Thyroid gland (tissue), 4 donors: ENCODE measurements at regions not wholly inside any gene's neighbourhood (a gene's known extent, or its start where the extent isn't known, plus 50 kb on each side); places are given as distances from the start of the nearest gene placed in this dataset.

Source experiments
- DNase-seq, 2 donors: peaks; one replicate each; pipeline ENCODE4 v3.0.0-alpha.2; 2019
- H3K27ac ChIP-seq, 3 donors: fragments of 200-600 bp; sonication (generic); 1 replicate in 2 of 3; 2 replicates in 1 of 3; pipeline ENCODE4 v1.5.1; 2016 to 2019; ENCODE audit warnings: mild to moderate bottlenecking in 1 of 3, moderate library complexity in 1 of 3
- H3K27me3 ChIP-seq: fragments of 200-600 bp; sonication (generic); one replicate; pipeline ENCODE4 v1.5.1; 2019
- H3K36me3 ChIP-seq, 2 donors: fragments of 200-600 bp; sonication (generic); one replicate each; pipeline ENCODE4 v1.5.1; 2016 to 2019
- H3K4me1 ChIP-seq, 2 donors: fragments of 200-600 bp; sonication (generic); one replicate each; pipeline ENCODE4 v1.5.1; 2017 to 2019
- H3K4me3 ChIP-seq, 3 donors: fragments of 200-600 bp; sonication (generic); replicated peaks in 1 of 3; 1 replicate in 2 of 3; 2 replicates in 1 of 3; pipeline ENCODE4 v1.5.1; 2016; ENCODE audit warnings: mild to moderate bottlenecking in 1 of 3
- H3K9me3 ChIP-seq: fragments of 200-600 bp; sonication (generic); one replicate; pipeline ENCODE4 v1.5.1; 2017
- POLR2A ChIP-seq, 2 donors: fragments of 450-650 bp; IDR thresholded peaks; one replicate each; pipeline ENCODE4 v1.6.1; 2017; ENCODE audit warnings: antibody characterized with exemption in 2 of 2, mild to moderate bottlenecking in 2 of 2, moderate library complexity in 1 of 2
- WGBS, 2 donors: methylation state at CpG; one replicate each; pipeline ENCODE4 v1.1.5; 2017; 5-methylcytosine and 5-hydroxymethylcytosine counted together
- intact Hi-C: fragments of 100-400 bp; cut with DNase I; formaldehyde crosslinking; loops from one replicate; pipeline ENCODE4 v1.15.1; 2023
- TF ChIP-seq, protein P1 (sequence below), 6 experiments: fragments of 200-600 bp in 3 of 6; fragments of 450-650 bp in 3 of 6; sonication (generic) in 3 of 6; IDR thresholded peaks; one replicate each; pipeline ENCODE4 v1.5.1; 2016 to 2019; ENCODE audit warnings: antibody characterized with exemption in 6 of 6, mild to moderate bottlenecking in 2 of 6, inconsistent platforms in 1 of 6, moderate library complexity in 1 of 6

DNA sequence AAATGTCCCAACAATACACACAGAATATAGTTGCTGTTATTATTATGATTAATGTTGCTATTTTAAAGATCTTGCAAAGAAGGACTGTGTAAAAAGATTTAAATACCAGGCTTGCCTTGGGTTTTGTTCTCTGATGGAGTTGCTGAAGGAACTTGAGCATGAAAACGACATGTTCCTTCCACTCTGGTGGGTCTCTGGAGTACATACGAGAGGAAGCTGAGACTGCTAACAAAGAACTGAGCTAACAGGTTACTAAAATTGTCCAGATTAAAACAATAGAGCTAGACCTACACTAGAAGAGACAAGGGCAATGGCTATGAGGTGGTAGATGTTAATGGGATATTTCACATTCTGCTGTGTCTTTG is 612.2 kb downstream of the TSN start:
- no peak for DNase-seq
- Histone ChIP-seq H3K4me1 (no peaks in the 10 kb centered on the region), H3K9me3 (no peaks in the 10 kb centered on the region), H3K27me3 (no peaks in the 10 kb centered on the region), H3K36me3 (no peaks in the 10 kb centered on the region), H3K4me3 (no peak overlapping the region), H3K27ac (no peak overlapping the region)
- intact Hi-C loops, result no loop called here
- no peak for TF ChIP-seq POLR2A (IDR thresholded peaks at IDR 0.05)
- TF ChIP-seq, protein P1, sequence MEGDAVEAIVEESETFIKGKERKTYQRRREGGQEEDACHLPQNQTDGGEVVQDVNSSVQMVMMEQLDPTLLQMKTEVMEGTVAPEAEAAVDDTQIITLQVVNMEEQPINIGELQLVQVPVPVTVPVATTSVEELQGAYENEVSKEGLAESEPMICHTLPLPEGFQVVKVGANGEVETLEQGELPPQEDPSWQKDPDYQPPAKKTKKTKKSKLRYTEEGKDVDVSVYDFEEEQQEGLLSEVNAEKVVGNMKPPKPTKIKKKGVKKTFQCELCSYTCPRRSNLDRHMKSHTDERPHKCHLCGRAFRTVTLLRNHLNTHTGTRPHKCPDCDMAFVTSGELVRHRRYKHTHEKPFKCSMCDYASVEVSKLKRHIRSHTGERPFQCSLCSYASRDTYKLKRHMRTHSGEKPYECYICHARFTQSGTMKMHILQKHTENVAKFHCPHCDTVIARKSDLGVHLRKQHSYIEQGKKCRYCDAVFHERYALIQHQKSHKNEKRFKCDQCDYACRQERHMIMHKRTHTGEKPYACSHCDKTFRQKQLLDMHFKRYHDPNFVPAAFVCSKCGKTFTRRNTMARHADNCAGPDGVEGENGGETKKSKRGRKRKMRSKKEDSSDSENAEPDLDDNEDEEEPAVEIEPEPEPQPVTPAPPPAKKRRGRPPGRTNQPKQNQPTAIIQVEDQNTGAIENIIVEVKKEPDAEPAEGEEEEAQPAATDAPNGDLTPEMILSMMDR (IDR thresholded peaks at IDR 0.05), result no peak
- 55% methylated on average over 2 of the region's 2 CpGs for WGBS, 2 donors

DNA sequence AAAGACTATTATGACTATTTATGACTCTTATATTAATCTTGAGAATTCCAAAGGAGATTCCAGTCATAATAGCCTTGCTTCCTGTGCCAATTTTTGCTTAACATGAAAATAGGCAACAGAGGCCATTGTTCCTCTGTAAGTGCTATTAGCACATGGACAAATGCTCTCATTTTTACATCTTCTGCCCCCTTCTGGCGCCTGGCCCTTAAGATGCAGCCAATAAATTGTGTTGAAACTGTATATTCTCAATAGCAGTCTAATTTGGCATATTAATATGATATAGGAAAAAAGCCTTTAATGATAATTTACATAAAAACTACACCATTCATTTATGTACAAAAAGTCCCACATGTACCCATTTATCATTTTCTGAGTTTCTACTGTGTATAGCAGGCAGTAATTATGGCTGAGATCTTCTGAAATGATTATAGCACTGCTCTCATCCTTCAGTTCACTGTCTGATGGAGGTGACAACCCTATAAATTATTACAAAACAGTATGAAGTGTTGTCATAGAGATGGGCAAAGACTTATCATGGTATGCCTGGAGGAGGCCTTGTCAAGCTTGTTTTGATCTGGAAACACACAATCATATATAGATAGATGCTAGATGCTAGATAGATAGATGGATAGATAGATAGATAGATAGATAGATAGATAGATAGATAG is 613.3 kb downstream of the TSN start:
- no peak overlapping the region for H3K27ac ChIP-seq
- DNase-seq, result no peak
- intact Hi-C loops, result no loop called here
- H3K4me3 ChIP-seq, result no peak overlapping the region
- no peaks in the 10 kb centered on the region for H3K4me1 ChIP-seq
- WGBS, 2 donors, result 41 to 49% methylated on average over 1 of the region's 1 CpG
- no peaks in the 10 kb centered on the region for H3K27me3 ChIP-seq
- no peaks in the 10 kb centered on the region for H3K36me3 ChIP-seq
- no peaks in the 10 kb centered on the region for H3K9me3 ChIP-seq
- TF ChIP-seq, protein P1 (IDR thresholded peaks at IDR 0.05), result no peak
- no peak for TF ChIP-seq POLR2A (IDR thresholded peaks at IDR 0.05)

DNA sequence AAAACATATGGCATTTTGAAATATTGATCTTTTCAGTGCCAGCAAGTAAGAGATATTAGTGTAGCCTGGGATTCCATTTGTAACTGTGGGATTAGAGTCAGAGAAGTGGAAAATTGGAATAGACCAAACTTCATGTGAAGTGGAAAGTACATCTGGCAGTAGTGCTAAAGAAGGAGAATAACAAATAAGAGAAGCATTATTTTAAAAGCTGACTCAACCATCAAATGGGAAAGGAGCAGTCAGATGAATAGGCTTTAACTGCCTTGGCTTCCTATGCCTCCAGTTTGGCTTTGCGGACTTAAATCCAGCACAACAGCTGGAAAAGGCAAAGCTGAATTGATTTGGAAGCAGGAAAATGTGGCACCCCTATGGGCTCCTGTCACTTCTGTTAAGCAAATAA is 623.1 kb downstream of the TSN start:
- 88 to 94% methylated on average over 1 of the region's 1 CpG for WGBS, 2 donors
- Histone ChIP-seq H3K4me1 (no peaks in the 10 kb centered on the region), H3K36me3 (no peaks in the 10 kb centered on the region), H3K9me3 (no peaks in the 10 kb centered on the region), H3K27ac (no peak overlapping the region), H3K27me3 (no peaks in the 10 kb centered on the region), H3K4me3 (no peak overlapping the region)
- DNase-seq, result no peak
- intact Hi-C loops, result no loop called here
- TF ChIP-seq, protein P1 (IDR thresholded peaks at IDR 0.05), result no peak
- TF ChIP-seq POLR2A (IDR thresholded peaks at IDR 0.05), result no peak

DNA sequence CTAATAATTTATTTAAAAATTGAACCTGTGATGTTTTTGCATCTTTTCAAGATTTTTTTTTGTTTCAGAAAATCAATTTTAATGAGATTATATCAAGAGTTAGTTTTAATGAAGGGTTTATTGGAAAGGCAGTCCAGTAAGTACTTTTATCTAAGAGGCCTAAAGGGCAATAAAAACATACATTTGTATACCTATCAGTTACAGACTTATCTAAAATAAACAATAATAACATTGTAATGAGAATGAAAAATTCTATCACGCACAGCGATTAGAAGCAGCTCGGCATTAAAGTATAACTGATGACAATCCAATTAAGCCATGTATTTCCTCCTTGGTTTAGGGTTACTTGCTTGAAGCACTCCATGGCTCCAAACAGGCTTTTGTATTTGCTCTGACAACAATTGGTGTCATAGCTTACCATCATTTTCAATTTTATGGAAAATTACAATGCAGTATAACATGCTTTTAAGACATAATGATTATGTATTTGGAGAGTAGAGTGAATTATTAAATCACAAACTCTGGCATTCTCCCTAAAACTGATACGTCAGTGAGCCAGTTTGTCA is 629.4 kb downstream of the TSN start:
- Histone ChIP-seq H3K27me3 (no peaks in the 10 kb centered on the region), H3K27ac (no peak overlapping the region), H3K4me3 (no peak overlapping the region), H3K4me1 (no peaks in the 10 kb centered on the region), H3K36me3 (no peaks in the 10 kb centered on the region), H3K9me3 (no peaks in the 10 kb centered on the region)
- 83 to 84% methylated on average over 4 of the region's 4 CpGs for WGBS, 2 donors
- no peak for TF ChIP-seq POLR2A (IDR thresholded peaks at IDR 0.05)
- TF ChIP-seq, protein P1 (IDR thresholded peaks at IDR 0.05), result no peak
- no peak for DNase-seq
- intact Hi-C loops, result no loop called here

DNA sequence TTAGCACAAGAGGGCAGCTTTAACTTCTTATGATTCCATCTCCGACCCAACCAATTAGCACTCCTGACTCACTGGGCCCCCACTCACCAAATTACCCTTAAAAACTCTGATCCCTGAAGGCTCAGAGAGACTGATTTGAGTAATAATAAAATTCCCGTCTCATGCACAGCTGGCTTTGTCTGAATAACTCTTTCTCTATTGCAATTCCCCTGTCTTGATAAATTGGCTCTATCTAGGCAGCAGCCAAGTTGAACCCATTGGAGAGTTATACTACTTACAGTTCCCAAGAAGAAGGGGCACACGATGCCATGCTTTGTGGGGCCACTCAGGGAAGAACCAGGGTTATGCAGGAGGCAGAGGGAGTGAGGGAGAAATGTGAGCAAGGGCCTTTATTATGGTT is 632.8 kb downstream of the TSN start:
- TF ChIP-seq POLR2A (IDR thresholded peaks at IDR 0.05), result no peak
- TF ChIP-seq, protein P1 (IDR thresholded peaks at IDR 0.05), result no peak
- no peaks in the 10 kb centered on the region for H3K27me3 ChIP-seq
- no peak for DNase-seq
- H3K4me3 ChIP-seq, result no peak overlapping the region
- intact Hi-C loops, result no loop called here
- no peaks in the 10 kb centered on the region for H3K36me3 ChIP-seq
- no peak overlapping the region for H3K27ac ChIP-seq
- no peaks in the 10 kb centered on the region for H3K4me1 ChIP-seq
- no peaks in the 10 kb centered on the region for H3K9me3 ChIP-seq
- WGBS, 2 donors, result 81 to 87% methylated on average over 3 of the region's 3 CpGs
